Naive B cell (primary cell): ENCODE measurements at regions not wholly inside any gene's neighbourhood (a gene's known extent, or its start where the extent isn't known, plus 50 kb on each side); places are given as distances from the start of the nearest gene placed in this dataset.
A peak's percentile ranks its signal among the peaks of the same experiment; 100 is the strongest.

ENCODE experiments used
- ATAC-seq, 2 donors: fragments of 150-1000 bp; cut with Tn5 transposase; 2 replicates each; pipeline ENCODE4 v1.10.0; 2021; ENCODE audit warnings: low read depth in 2 of 2, mild to moderate bottlenecking in 2 of 2, moderate library complexity in 2 of 2
- DNase-seq: peaks from one replicate; pipeline ENCODE4 v3.0.0; 2022
- H3K27ac Mint-ChIP-seq, 6 donors: one replicate each; pipeline ENCODE4 v1.8.0; 2020 to 2022; ENCODE audit warnings: mild to moderate bottlenecking in 6 of 6, mixed read lengths in 6 of 6, moderate library complexity in 5 of 6, inconsistent platforms in 2 of 6
- H3K27me3 Mint-ChIP-seq, 3 donors: one replicate each; pipeline ENCODE4 v1.8.0; 2021 to 2022; ENCODE audit warnings: mixed read lengths in 3 of 3, mild to moderate bottlenecking in 1 of 3
- H3K36me3 Mint-ChIP-seq, 2 donors: one replicate each; pipeline ENCODE4 v1.8.0; 2020 to 2022; ENCODE audit warnings: mixed read lengths in 2 of 2, inconsistent platforms in 1 of 2, mild to moderate bottlenecking in 1 of 2
- H3K4me1 Mint-ChIP-seq, 3 donors: one replicate each; pipeline ENCODE4 v1.8.0; 2020 to 2022; ENCODE audit warnings: mixed read lengths in 3 of 3, inconsistent platforms in 1 of 3, mild to moderate bottlenecking in 1 of 3, moderate library complexity in 1 of 3
- H3K4me3 Mint-ChIP-seq, 8 donors: one replicate each; pipeline ENCODE4 v1.8.0; 2020 to 2022; ENCODE audit warnings: mild to moderate bottlenecking in 8 of 8, mixed read lengths in 8 of 8, moderate library complexity in 8 of 8, inconsistent platforms in 2 of 8
- H3K9me3 Mint-ChIP-seq, 7 donors: one replicate each; pipeline ENCODE4 v1.8.0; 2020 to 2022; ENCODE audit warnings: mixed read lengths in 7 of 7, mild to moderate bottlenecking in 5 of 7, inconsistent platforms in 2 of 7, moderate library complexity in 1 of 7

DNA sequence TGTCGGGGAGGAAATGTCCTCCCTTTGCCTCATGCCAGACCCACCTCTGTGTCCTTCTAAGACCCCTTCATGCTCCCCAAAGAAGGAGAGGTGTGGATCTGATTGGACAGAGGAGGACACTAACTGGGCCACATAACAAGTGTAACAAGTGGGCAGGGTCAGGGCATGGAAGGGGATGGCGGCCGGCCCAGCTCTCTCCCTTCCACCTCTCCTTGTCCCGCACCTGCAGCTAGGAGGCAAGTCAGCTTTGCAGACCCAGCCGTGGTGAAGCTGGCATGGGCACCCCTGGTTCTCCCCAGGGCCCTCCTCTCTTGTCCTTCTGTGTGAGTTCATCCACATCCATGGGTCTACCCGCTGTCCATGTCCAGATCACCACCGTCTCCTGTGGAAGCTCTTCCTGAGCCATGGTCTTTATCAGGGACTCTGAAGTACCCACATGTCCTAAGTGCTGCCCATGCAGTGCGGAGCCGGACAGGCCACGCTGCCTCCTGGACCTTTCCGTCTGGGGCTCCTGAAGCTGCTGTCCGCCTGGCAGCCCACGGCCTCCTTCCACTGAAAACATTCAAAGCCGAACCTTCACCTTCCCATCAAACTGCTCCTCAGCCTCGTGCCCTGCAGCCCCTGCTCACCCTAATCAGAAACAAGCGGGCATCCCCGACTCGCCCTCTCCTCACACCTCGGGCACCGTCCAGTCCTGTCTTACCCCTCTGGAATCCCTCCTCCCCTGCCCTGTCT is 460.5 kb downstream of the PTPRU start:
- H3K9me3 Mint-ChIP-seq = peaks cover 0 to 12% (median 5%) of the 10 kb centered on the region in 7 donors

DNA sequence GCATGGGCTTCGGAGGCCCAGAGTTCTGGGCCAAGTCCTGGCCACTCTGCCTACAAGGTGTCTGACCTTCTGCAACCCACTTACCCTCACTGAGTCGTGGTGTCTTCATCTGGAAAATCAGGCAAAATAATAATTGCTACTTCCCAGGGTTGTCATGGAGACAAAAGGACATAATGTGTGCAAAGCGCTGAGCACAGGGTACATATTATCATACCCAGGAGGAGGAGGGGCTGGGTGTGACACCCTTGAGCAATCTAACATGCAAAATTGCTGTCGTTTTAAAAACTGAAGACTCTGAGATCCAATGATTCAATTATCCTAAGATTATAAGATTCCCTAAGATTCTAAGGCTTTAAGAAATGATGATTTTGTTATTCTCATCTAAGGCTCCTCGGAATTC is 459.5 kb downstream of the PTPRU start:
- Mint-ChIP-seq H3K9me3 (peaks cover 0 to 12% (median 5%) of the 10 kb centered on the region in 7 donors), H3K27me3 (peaks cover 7 to 17% (median 9%) of the 10 kb centered on the region in 3 donors), H3K36me3 (no peaks in the 10 kb centered on the region), H3K4me3 (no peak overlapping the region), H3K27ac (peak overlapping the region in 1 of 6 donors; percentile 24), H3K4me1 (peaks cover 13 to 27% (median 18%) of the 10 kb centered on the region in 3 donors)
- ATAC-seq = no peak
- DNase-seq = no peak

More for the DNA sequence above, 460.5 kb downstream of the PTPRU start:
- Mint-ChIP-seq H3K36me3 (no peaks in the 10 kb centered on the region), H3K4me3 (no peak overlapping the region), H3K4me1 (peaks cover 6 to 16% (median 9%) of the 10 kb centered on the region in 3 donors), H3K27me3 (peaks cover 7 to 19% (median 11%) of the 10 kb centered on the region in 3 donors), H3K27ac (no peak overlapping the region)
- ATAC-seq = no peak
- no peak for DNase-seq

DNA sequence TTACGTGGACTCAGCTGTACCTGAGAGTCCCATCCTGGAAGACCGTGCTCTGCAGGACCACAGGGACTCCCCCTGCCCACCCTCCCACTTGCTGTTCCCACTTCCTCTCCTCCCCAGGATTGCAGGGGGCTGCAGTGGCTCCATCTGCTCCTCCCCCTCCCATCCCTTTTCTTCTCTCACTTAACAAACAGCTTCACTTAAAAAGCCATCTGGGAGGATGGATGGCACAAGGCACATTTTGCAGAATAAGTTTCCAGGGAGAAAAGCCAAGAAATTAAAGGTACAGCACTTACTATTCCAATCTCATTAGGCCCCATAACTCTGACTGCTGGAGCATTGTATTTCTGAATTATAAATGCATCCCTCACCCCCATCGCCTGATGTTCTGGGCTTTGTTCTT is 458.7 kb downstream of the PTPRU start:
- H3K36me3 Mint-ChIP-seq = no peaks in the 10 kb centered on the region
- peaks cover 7 to 17% (median 7%) of the 10 kb centered on the region in 3 donors for H3K27me3 Mint-ChIP-seq
- DNase-seq (no peak), ATAC-seq (no peak)
- H3K27ac Mint-ChIP-seq = peak overlapping the region in 2 of 6 donors; percentile 24 to 81
- H3K9me3 Mint-ChIP-seq = peaks cover 0 to 12% (median 5%) of the 10 kb centered on the region in 7 donors
- H3K4me1 Mint-ChIP-seq = peaks cover 17 to 32% (median 23%) of the 10 kb centered on the region in 3 donors
- H3K4me3 Mint-ChIP-seq = no peak overlapping the region

DNA sequence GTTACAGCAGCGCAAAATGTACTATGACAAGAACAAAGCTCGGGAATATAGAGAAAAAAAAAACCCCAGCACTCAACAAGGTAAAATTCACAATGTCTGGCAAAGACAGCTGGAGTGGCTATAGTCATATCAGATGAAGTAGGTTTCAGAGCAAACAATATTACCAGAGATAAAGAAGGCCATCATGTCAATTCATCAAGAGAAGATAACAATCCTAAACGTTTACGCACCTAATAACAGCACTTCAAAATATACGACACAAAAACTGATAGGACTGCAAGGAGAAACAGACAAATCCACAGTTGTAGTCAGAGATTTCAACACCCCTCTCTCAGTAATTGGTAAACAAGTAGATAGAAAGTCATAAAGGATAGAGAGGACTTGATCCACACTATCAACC is 455.2 kb downstream of the PTPRU start:
- H3K4me1 Mint-ChIP-seq = peaks cover 17 to 41% (median 25%) of the 10 kb centered on the region in 3 donors
- H3K27ac Mint-ChIP-seq = peak overlapping the region in 5 of 6 donors; percentile 10 to 90 (median 27)
- H3K36me3 Mint-ChIP-seq = no peaks in the 10 kb centered on the region
- DNase-seq (no peak), ATAC-seq (no peak)
- H3K27me3 Mint-ChIP-seq = peaks cover 0 to 10% (median 0%) of the 10 kb centered on the region in 3 donors
- H3K9me3 Mint-ChIP-seq = peaks cover 0 to 12% (median 5%) of the 10 kb centered on the region in 7 donors
- H3K4me3 Mint-ChIP-seq = peak overlapping the region in 1 of 8 donors; percentile 55

DNA sequence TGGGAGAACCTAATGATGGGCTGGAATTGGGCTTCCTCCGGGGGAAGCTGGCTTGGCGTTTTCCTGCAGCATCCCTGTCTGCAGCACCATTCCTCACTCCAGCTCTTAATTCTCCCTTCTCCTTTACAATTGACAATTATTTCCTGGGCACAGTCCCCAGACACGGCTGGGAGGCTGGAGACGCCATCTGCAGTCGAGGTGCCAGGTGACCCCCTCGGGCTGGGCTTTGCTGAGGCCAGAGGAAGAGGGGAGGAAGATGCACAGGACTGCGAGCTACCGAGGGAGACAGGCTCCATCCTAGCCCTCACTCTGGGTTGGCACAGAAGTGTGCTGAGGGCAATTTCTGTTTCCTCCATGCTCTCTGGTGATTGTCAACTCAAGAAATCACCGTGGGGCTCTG is 453.8 kb downstream of the PTPRU start:
- peaks cover 0 to 12% (median 5%) of the 10 kb centered on the region in 7 donors for H3K9me3 Mint-ChIP-seq
- ATAC-seq (no peak), DNase-seq (no peak)
- peaks cover 9 to 11% (median 10%) of the 10 kb centered on the region in 3 donors for H3K27me3 Mint-ChIP-seq
- no peak overlapping the region for H3K4me3 Mint-ChIP-seq
- H3K36me3 Mint-ChIP-seq = no peaks in the 10 kb centered on the region
- H3K27ac Mint-ChIP-seq = peak overlapping the region in 1 of 6 donors; percentile 53
- H3K4me1 Mint-ChIP-seq = peaks cover 17 to 42% (median 25%) of the 10 kb centered on the region in 3 donors

DNA sequence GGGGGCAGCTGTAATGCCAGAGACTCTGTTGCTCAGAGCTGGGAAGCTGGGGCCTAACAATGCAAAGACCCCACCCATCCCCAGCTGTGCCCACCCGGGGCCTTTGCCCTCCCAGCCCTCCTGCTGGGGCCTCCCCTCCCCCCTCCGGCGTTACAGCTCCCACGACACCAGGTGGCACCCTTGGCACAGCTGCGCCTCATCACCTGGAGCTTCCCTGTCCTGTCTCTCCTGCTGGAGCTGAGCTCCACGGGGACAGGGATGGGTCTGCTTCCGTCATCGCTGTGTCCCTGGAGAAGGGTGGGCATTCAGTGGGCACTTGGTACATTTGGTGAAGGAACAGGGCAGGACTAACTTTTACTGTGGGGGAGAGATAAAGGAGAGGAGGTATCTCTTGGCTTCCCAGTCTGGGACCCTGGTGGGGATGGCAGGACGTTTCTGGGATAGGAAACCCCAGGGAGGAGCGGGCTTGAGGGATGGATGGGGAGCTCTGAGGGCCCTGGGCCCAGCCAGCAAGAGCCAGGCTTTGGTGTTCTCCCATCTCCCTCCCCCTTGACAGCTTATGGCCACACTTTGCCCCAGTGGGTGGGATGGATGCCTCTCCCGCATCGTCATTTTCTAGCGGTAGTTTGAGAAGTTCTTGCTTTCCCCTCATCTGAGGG is 453.2 kb downstream of the PTPRU start:
- ATAC-seq (no peak), DNase-seq (no peak)
- Mint-ChIP-seq H3K36me3 (no peaks in the 10 kb centered on the region), H3K27me3 (peaks cover 10 to 14% (median 11%) of the 10 kb centered on the region in 3 donors), H3K4me3 (peak overlapping the region in 1 of 8 donors; percentile 34), H3K27ac (peak overlapping the region in 2 of 6 donors; percentile 53 to 69), H3K4me1 (peaks cover 17 to 42% (median 25%) of the 10 kb centered on the region in 3 donors), H3K9me3 (peaks cover 0 to 12% (median 5%) of the 10 kb centered on the region in 7 donors)

DNA sequence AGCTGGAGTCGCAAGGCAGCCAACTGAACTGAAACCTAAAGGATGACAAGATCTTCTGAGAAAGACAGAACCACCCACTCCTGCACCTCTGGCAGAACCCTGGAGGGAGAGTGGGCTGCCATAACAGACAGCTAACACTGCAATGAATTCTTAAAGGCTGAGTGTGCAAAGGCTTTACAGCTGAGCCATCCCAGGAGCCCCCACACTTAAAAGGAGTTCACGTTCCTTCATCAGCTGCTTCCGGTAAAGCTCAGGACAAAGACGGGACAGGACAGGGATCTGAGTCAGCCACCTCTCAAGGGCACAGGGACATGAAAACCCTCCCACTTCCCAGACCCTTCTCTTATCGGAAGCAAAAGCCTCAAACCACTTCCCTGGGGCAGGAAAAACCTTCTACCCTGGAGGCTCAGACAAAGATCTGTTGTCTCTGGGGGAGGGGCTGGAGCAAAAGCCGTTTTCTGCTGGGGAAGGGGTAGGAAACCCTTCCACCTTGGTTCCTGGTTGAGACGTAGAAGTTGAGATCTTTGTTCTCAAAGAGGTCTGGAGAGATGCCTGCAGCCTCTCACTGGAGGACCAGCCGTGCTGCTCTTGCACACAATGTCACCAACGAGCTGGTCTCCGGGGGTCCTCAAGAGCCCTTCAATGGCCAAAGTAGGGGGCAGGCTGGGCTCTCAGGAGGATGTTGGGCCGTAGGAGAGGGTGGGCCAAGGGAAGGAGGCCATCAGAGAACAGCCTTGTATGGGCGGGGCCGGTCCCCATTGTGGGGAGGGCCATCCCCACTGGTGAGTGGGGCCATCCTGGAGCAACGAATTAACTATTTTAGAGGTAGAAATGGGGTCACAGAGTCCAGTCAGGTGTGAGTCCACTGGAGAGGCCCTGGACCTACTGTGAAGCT is 452.4 kb downstream of the PTPRU start:
- ATAC-seq (no peak), DNase-seq (no peak)
- Mint-ChIP-seq H3K4me1 (peaks cover 17 to 41% (median 25%) of the 10 kb centered on the region in 3 donors), H3K27me3 (peaks cover 10 to 14% (median 11%) of the 10 kb centered on the region in 3 donors), H3K9me3 (peaks cover 0 to 8% (median 3%) of the 10 kb centered on the region in 7 donors), H3K36me3 (no peaks in the 10 kb centered on the region), H3K27ac (no peak overlapping the region), H3K4me3 (no peak overlapping the region)

DNA sequence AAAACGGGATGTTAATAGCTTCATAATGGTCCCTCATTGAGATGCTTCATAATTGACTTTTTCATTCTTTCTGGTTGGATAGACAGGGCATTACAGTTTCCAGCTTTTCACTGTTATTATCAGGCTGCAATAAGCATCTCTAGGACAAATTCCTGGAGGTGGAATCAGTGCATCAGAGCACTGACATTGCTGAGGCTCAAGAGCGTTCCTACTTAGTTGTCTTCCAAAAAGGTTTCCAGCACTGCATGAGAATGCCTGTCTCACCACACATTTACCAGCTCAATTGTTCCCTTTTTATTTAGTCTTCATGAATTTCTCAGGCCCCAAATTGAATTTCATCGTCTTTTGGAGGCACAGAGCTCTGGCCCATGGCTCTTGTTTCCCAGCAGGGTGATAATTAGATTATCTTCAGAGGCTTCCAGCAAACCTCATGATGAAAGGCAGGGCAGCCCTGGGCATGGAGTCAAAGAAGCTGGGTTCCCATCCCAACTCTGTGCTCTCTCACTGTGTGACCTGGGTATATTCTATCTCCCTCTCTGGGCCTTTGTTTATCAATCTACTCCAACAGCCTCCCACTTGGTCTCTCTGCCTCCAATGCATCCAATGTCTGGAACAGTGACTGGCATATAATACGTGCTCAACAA is 451.4 kb downstream of the PTPRU start:
- no peak for ATAC-seq
- H3K4me3 Mint-ChIP-seq = no peak overlapping the region
- H3K27ac Mint-ChIP-seq = no peak overlapping the region
- H3K4me1 Mint-ChIP-seq = peaks cover 17 to 34% (median 24%) of the 10 kb centered on the region in 3 donors
- no peaks in the 10 kb centered on the region for H3K9me3 Mint-ChIP-seq
- H3K36me3 Mint-ChIP-seq = no peaks in the 10 kb centered on the region
- H3K27me3 Mint-ChIP-seq = peaks cover 10 to 14% (median 11%) of the 10 kb centered on the region in 3 donors
- no peak for DNase-seq

DNA sequence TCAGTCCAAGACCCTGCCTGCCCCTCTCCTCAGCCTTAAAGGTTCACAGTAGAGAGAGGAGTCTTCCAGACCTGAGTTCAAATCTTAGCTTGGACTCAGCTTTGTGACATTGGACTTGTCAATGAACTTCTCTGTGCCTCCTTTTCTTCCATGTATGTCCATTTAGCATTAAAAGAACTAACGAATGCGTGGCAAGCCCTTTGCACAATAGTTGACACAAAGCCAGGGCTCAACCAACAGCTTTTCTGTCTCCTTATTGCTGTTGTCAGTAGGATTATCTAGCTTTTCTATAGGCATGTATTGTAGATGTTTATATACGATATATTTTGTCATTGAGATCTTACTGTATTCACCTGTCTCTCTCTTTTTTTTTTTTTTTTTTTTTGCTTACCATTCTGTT is 450.8 kb downstream of the PTPRU start:
- Mint-ChIP-seq H3K36me3 (no peaks in the 10 kb centered on the region), H3K4me1 (peaks cover 15 to 29% (median 20%) of the 10 kb centered on the region in 3 donors), H3K27me3 (peaks cover 10 to 14% (median 11%) of the 10 kb centered on the region in 3 donors), H3K9me3 (no peaks in the 10 kb centered on the region), H3K27ac (no peak overlapping the region), H3K4me3 (no peak overlapping the region)
- no peak for ATAC-seq
- DNase-seq = no peak

DNA sequence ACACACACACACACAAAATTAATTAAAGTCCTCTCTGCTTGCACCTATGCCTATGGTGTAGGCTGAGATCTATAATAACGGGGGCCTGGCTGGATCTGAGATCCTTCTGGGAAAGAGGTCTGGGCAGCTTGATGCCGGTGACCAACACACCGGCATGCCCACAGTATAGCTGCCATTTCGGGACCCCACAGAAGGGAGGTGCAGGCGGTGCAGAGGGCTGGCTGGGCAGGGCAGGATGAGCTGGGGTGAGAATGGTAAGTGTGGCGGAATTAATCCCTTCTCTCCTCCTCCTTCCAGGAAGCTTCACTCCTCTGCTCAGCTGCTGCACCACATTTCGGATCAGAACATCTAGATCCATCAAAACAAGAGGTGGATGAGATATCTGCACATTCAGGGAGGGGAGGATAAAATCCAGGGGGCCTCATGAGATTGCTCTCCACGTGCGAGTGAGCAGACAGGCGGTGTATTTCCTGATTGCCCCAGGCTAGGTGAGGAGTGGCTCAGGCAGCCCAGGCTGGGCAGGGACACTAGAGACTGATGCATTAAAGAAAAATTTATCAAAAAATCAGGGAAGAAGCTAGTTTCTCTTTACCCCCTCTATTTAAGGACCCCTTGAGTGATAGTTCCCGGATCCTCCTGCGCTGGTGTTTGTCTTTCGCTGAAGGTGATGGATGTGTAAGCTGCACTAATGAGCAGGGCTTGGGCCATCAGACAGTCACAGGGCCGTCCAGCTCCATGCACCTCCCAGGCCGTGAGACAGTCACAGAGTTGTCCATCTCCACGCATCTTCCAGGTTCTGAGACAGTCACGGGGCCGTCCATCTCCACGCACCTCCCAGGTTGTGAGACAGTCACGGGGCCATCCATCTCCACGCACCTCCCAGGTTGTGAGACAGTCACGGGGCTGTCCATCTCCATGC is 449.9 kb downstream of the PTPRU start:
- Mint-ChIP-seq H3K27me3 (peaks cover 10 to 17% (median 11%) of the 10 kb centered on the region in 3 donors), H3K9me3 (no peaks in the 10 kb centered on the region), H3K4me1 (peaks cover 6 to 20% (median 11%) of the 10 kb centered on the region in 3 donors), H3K4me3 (no peak overlapping the region), H3K36me3 (no peaks in the 10 kb centered on the region), H3K27ac (peak overlapping the region in 1 of 6 donors; percentile 55)
- ATAC-seq = no peak
- no peak for DNase-seq

DNA sequence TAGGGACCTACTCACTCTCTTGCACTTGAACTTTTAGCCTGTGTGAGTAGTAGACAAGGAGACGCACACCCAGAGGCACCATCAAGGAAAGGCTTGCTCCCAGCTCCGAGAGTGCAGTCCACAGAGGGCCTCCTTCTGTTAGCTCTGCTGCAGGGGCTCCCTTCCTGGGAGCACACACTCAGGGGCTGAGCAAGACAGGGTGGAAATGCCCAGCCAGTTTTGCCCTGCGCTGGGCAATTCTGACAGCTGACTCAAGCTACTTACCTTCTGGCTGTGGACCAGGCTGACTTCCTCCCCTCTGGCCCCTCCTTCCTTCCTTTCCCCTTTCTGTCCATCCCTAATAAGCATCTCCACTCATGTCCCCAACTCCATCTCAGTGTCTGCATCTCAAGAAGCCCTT is 449.1 kb downstream of the PTPRU start:
- Mint-ChIP-seq H3K4me1 (peaks cover under 1 to 11% (median 4%) of the 10 kb centered on the region in 3 donors), H3K36me3 (no peaks in the 10 kb centered on the region), H3K27me3 (peaks cover 10 to 21% (median 11%) of the 10 kb centered on the region in 3 donors), H3K9me3 (no peaks in the 10 kb centered on the region), H3K27ac (peak overlapping the region in 1 of 6 donors; percentile 90), H3K4me3 (no peak overlapping the region)
- ATAC-seq = no peak
- DNase-seq = no peak

DNA sequence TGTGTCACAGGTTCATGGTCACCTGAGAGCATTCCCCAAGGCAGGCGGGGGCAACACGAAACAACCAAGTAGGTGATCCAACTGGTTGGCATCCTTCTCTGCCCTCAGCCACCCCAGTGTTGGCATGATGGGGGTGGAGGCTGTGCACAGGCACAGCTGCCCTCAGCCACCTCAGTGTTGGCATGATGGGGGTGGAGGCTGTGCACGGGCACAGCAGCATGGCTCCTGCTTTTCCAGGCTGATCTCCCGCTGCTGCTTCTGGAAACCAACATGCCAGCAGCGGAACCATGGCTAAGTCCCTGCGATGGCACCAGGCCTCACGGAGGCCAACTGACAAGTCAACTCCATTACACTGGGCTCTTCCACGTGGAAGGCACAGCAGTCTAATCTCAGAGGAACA is 447.8 kb downstream of the PTPRU start:
- Mint-ChIP-seq H3K36me3 (no peaks in the 10 kb centered on the region), H3K4me1 (peaks cover 0 to 10% (median 0%) of the 10 kb centered on the region in 3 donors), H3K27me3 (peaks cover 10 to 21% (median 11%) of the 10 kb centered on the region in 3 donors), H3K9me3 (no peaks in the 10 kb centered on the region), H3K4me3 (peak overlapping the region in 1 of 8 donors; percentile 25), H3K27ac (no peak overlapping the region)
- ATAC-seq (no peak), DNase-seq (no peak)
